SK-N-SH treated with all-trans-retinoic acid at 6 μM for 48 hours (cell line): ENCODE measurements at regions not wholly inside any gene's neighbourhood (a gene's known extent, or its start where the extent isn't known, plus 50 kb on each side); places are given as distances from the start of the nearest gene placed in this dataset.

ENCODE experiments used
- ATAC-seq: fragments of 200-7000 bp; cut with Tn5 transposase; 3 replicates; pipeline ENCODE4 v1.9.1; 2020; ENCODE audit warnings: mild to moderate bottlenecking, moderate library complexity
- ARNTL ChIP-seq: fragments of 450-650 bp; formaldehyde crosslinking; IDR thresholded peaks from 2 replicates; pipeline ENCODE4 v1.5.0; 2020; ENCODE audit warnings: low read depth, mild to moderate bottlenecking, moderate library complexity, borderline replicate concordance
- BACH2 ChIP-seq: fragments of 250-450 bp; sonication (Bioruptor Pico); IDR thresholded peaks from 2 replicates; pipeline ENCODE4 v1.9.0; 2021; ENCODE audit warnings: mild to moderate bottlenecking, borderline replicate concordance
- CREB5 ChIP-seq: fragments of 250-450 bp; sonication (Bioruptor Pico); IDR thresholded peaks from 2 replicates; pipeline ENCODE4 v1.5.1; 2020; ENCODE audit warnings: low read depth, mild to moderate bottlenecking, moderate library complexity
- CSDC2 ChIP-seq: fragments of 250-450 bp; sonication (Bioruptor Pico); IDR thresholded peaks from 2 replicates; pipeline ENCODE4 v1.5.0; 2020; ENCODE audit warnings: mild to moderate bottlenecking, moderate library complexity
- CSRNP3 ChIP-seq: fragments of 250-450 bp; sonication (Bioruptor Pico); IDR thresholded peaks from 2 replicates; pipeline ENCODE4 v1.5.1; 2021; ENCODE audit warnings: mild to moderate bottlenecking, moderate library complexity
- ESRRG ChIP-seq: fragments of 250-450 bp; sonication (Bioruptor Pico); IDR thresholded peaks from 2 replicates; pipeline ENCODE4 v1.6.1; 2021; ENCODE audit warnings: mild to moderate bottlenecking
- ISL1 ChIP-seq: fragments of 250-450 bp; sonication (Bioruptor Pico); IDR thresholded peaks from 2 replicates; pipeline ENCODE4 v2.1.2; 2022; ENCODE audit warnings: mild to moderate bottlenecking, moderate library complexity
- OSR1 ChIP-seq: fragments of 250-450 bp; sonication (Bioruptor Pico); IDR thresholded peaks from 2 replicates; pipeline ENCODE4 v1.8.0; 2022; ENCODE audit warnings: moderate library complexity, mild to moderate bottlenecking, inconsistent platforms
- PATZ1 ChIP-seq: fragments of 250-450 bp; sonication (Bioruptor Pico); IDR thresholded peaks from 2 replicates; pipeline ENCODE4 v1.8.0; 2020; ENCODE audit warnings: mild to moderate bottlenecking, moderate library complexity, borderline replicate concordance
- POU6F1 ChIP-seq: fragments of 250-450 bp; sonication (Bioruptor Pico); IDR thresholded peaks from 2 replicates; pipeline ENCODE4 v1.8.0; 2021; ENCODE audit warnings: low read depth, mild to moderate bottlenecking, moderate library complexity, borderline replicate concordance
- RARB ChIP-seq: fragments of 250-450 bp; sonication (Bioruptor Pico); IDR thresholded peaks from 2 replicates; pipeline ENCODE4 v1.8.0; 2021; ENCODE audit warnings: mild to moderate bottlenecking, moderate library complexity
- TCF4 ChIP-seq: fragments of 250-450 bp; sonication (Bioruptor Pico); IDR thresholded peaks from 2 replicates; pipeline ENCODE4 v1.8.0; 2021; ENCODE audit warnings: mild to moderate bottlenecking, moderate library complexity, borderline replicate concordance
- TOX ChIP-seq: fragments of 250-450 bp; sonication (Bioruptor Pico); IDR thresholded peaks from 2 replicates; pipeline ENCODE4 v1.8.0; 2021; ENCODE audit warnings: mild to moderate bottlenecking, moderate library complexity, borderline replicate concordance
- TSHZ2 ChIP-seq: fragments of 250-450 bp; sonication (Bioruptor Pico); IDR thresholded peaks from 2 replicates; pipeline ENCODE4 v1.5.0; 2020; ENCODE audit warnings: mild to moderate bottlenecking, moderate library complexity
- ZC3H10 ChIP-seq: fragments of 250-450 bp; sonication (Bioruptor Pico); IDR thresholded peaks from 2 replicates; pipeline ENCODE4 v1.5.1; 2021; ENCODE audit warnings: mild to moderate bottlenecking, moderate library complexity
- ZFP3 ChIP-seq: fragments of 250-450 bp; sonication (Bioruptor Pico); IDR thresholded peaks from 2 replicates; pipeline ENCODE4 v1.5.0; 2020; ENCODE audit warnings: mild to moderate bottlenecking, moderate library complexity
- ZFP30 ChIP-seq: fragments of 450-650 bp; formaldehyde crosslinking; IDR thresholded peaks from 2 replicates; pipeline ENCODE4 v1.5.0; 2022; ENCODE audit warnings: mild to moderate bottlenecking, moderate library complexity
- ZNF565 ChIP-seq: fragments of 450-650 bp; formaldehyde crosslinking; conservative IDR thresholded peaks from 2 replicates; pipeline ENCODE4 v1.5.0; 2020; ENCODE audit warnings: low read depth, mild to moderate bottlenecking, moderate library complexity
- ZNF8 ChIP-seq: fragments of 450-650 bp; formaldehyde crosslinking; IDR thresholded peaks from 2 replicates; pipeline ENCODE4 v1.5.0; 2020; ENCODE audit warnings: mild to moderate bottlenecking, moderate library complexity

GRCh38 chr15:47470983-47471382 is 246.3 kb upstream of the SEMA6D start:
- no peak for TF ChIP-seq PATZ1 (CRISPR knock-in tag)
- no peak for TF ChIP-seq ARNTL (CRISPR knock-in tag)
- TF ChIP-seq TSHZ2 (CRISPR knock-in tag), result no peak
- no peak for TF ChIP-seq ZC3H10
- no peak for TF ChIP-seq RARB (CRISPR knock-in tag)
- no peak for TF ChIP-seq ZNF8 (CRISPR knock-in tag)
- no peak for TF ChIP-seq ZFP30 (CRISPR knock-in tag)
- TF ChIP-seq ZNF565 (CRISPR knock-in tag), result no peak
- TF ChIP-seq TOX, result no peak
- TF ChIP-seq CSDC2 (CRISPR knock-in tag), result no peak
- no peak for TF ChIP-seq OSR1 (CRISPR knock-in tag)
- no peak for TF ChIP-seq ESRRG (CRISPR knock-in tag)
- TF ChIP-seq CSRNP3 (CRISPR knock-in tag), result no peak
- TF ChIP-seq BACH2, result no peak
- ATAC-seq, result no peak

GRCh38 chr15:47473106-47473725 is 244.1 kb upstream of the SEMA6D start:
- TF ChIP-seq ESRRG (CRISPR knock-in tag) (no peak), TCF4 (CRISPR knock-in tag) (no peak), ISL1 (CRISPR knock-in tag) (no peak), TSHZ2 (CRISPR knock-in tag) (no peak), OSR1 (CRISPR knock-in tag) (no peak), POU6F1 (no peak), ZFP3 (CRISPR knock-in tag) (no peak), CREB5 (CRISPR knock-in tag) (no peak)
- ATAC-seq, result no peak
